22Rv1 (cell line): ENCODE measurements at regions not wholly inside any gene's neighbourhood (a gene's known extent, or its start where the extent isn't known, plus 50 kb on each side); places are given as distances from the start of the nearest gene placed in this dataset.

Experiments used
- ZFX ChIP-seq: fragments of 450-650 bp; IDR thresholded peaks from 2 replicates; pipeline ENCODE4 v1.6.1; 2017; ENCODE audit warnings: antibody characterized with exemption, borderline replicate concordance
- TF ChIP-seq, protein P1 (sequence below): fragments of 450-650 bp; IDR thresholded peaks from 2 replicates; pipeline ENCODE4 v1.5.1; 2017; ENCODE audit warnings: mild to moderate bottlenecking

- TF ChIP-seq, protein P1, sequence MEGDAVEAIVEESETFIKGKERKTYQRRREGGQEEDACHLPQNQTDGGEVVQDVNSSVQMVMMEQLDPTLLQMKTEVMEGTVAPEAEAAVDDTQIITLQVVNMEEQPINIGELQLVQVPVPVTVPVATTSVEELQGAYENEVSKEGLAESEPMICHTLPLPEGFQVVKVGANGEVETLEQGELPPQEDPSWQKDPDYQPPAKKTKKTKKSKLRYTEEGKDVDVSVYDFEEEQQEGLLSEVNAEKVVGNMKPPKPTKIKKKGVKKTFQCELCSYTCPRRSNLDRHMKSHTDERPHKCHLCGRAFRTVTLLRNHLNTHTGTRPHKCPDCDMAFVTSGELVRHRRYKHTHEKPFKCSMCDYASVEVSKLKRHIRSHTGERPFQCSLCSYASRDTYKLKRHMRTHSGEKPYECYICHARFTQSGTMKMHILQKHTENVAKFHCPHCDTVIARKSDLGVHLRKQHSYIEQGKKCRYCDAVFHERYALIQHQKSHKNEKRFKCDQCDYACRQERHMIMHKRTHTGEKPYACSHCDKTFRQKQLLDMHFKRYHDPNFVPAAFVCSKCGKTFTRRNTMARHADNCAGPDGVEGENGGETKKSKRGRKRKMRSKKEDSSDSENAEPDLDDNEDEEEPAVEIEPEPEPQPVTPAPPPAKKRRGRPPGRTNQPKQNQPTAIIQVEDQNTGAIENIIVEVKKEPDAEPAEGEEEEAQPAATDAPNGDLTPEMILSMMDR = no peak
- no peak for TF ChIP-seq ZFX
Measured at GRCh38 chr10:111765216-111765615, 418.3 kb downstream of the GPAM start.
